HCT116 (cell line): ENCODE measurements at regions not wholly inside any gene's neighbourhood (a gene's known extent, or its start where the extent isn't known, plus 50 kb on each side); places are given as distances from the start of the nearest gene placed in this dataset.

Source experiments
- ATAC-seq: fragments of 200-7000 bp; cut with Tn5 transposase; 2 replicates; pipeline ENCODE4 v1.9.1; 2020; ENCODE audit warnings: mild to moderate bottlenecking, moderate library complexity
- BruUV-seq: library from RNA; stranded (reverse); fragments of 400-500 nt; replicated peaks from 2 replicates; lab custom pipeline; 2021; lab: Mats Ljungman, UMichigan
- CTCF ChIA-PET: fragments of 300-600 bp; sonication (Branson Sonifier 250); formaldehyde crosslinking; loops from one replicate; lab custom pipeline; 2021; ENCODE audit warnings: antibody characterized with exemption; lab: Charles Lee
- POLR2A ChIA-PET: fragments of 300-600, 350-600 bp; sonication (Branson Sonifier 250); formaldehyde crosslinking; loops from one replicate; lab custom pipeline; 2021; ENCODE audit warnings: antibody characterized with exemption; lab: Charles Lee
- RAD21 ChIA-PET, 2 experiments: fragments of 300-600 bp; sonication (Branson Sonifier 250); formaldehyde crosslinking; loops; one replicate each; lab custom pipeline; 2023; ENCODE audit warnings: low total read pairs in 2 of 2; ENCODE audit not compliant: uncharacterized antibody in 2 of 2, unreplicated experiment in 2 of 2, low non-redundant PET in 1 of 2; lab: Charles Lee
- DNase-seq: peaks from one replicate; pipeline ENCODE4 v3.0.0-alpha.2; 2010; ENCODE audit warnings: low read depth, low spot score
- H2AFZ ChIP-seq: fragments of 200-600 bp; shearing (Covaris generic), sonication (generic); 2 replicates; pipeline ENCODE4 v1.6.1; 2017; ENCODE audit warnings: low read depth, mixed run types, mixed read lengths, antibody characterized with exemption, low read length; ENCODE audit not compliant: poor library complexity, severe bottlenecking
- H3K27ac ChIP-seq: 2 replicates; pipeline ENCODE4 v1.5.1; 2012; ENCODE audit warnings: low read depth, low read length
- H3K27me3 ChIP-seq: fragments of 200-600 bp; sonication (generic); 2 replicates; pipeline ENCODE4 v1.6.1; 2016; ENCODE audit warnings: mixed run types, low read length, mixed read lengths; ENCODE audit not compliant: insufficient read depth
- H3K36me3 ChIP-seq, 2 experiments: fragments of 200-500 bp in 1 of 2; fragments of 200-600 bp in 1 of 2; sonication (Bioruptor generic) in 1 of 2; sonication (generic) in 1 of 2; 2 replicates each; pipeline versions ENCODE4 v1.5.1 to v1.6.1; 2014 to 2016; ENCODE audit warnings: low read length in 2 of 2, inconsistent platforms in 1 of 2, mixed read lengths in 1 of 2, mixed run types in 1 of 2; ENCODE audit not compliant: insufficient read depth in 2 of 2, control insufficient read depth in 1 of 2
- H3K4me1 ChIP-seq, 2 experiments: fragments of 200-600 bp in 1 of 2; sonication (generic) in 1 of 2; 2 replicates each; pipeline versions ENCODE4 v1.5.1 to v1.6.1; 2012 to 2017; ENCODE audit warnings: low read length in 2 of 2, inconsistent platforms in 1 of 2, mild to moderate bottlenecking in 1 of 2, mixed read lengths in 1 of 2, mixed run types in 1 of 2, moderate library complexity in 1 of 2; ENCODE audit not compliant: insufficient read depth in 2 of 2, control insufficient read depth in 1 of 2
- H3K4me2 ChIP-seq: fragments of 200-600 bp; sonication (generic); 2 replicates; pipeline ENCODE4 v1.6.1; 2017; ENCODE audit warnings: mixed run types, low read length, mixed read lengths
- H3K4me3 ChIP-seq, 2 experiments: fragments of 200-600 bp in 1 of 2; sonication (generic) in 1 of 2; replicated peaks in 1 of 2; 2 replicates each; pipeline ENCODE4 v1.5.1; 2011 to 2016; ENCODE audit warnings: low read length in 2 of 2, control low read depth in 1 of 2, low read depth in 1 of 2, mild to moderate bottlenecking in 1 of 2, mixed read lengths in 1 of 2, mixed run types in 1 of 2
- H3K79me2 ChIP-seq: fragments of 200-600 bp; sonication (generic); 2 replicates; pipeline ENCODE4 v1.6.1; 2017; ENCODE audit warnings: mild to moderate bottlenecking, mixed run types, low read length, moderate library complexity, mixed read lengths; ENCODE audit not compliant: insufficient read depth
- H3K9ac ChIP-seq: fragments of 200-600 bp; sonication (generic); 2 replicates; pipeline ENCODE4 v1.6.1; 2016; ENCODE audit warnings: low read length, mixed read lengths
- H3K9me2 ChIP-seq: fragments of 200-600 bp; sonication (generic), shearing (Covaris generic); 2 replicates; pipeline ENCODE4 v1.6.1; 2017; ENCODE audit warnings: mixed run types, mild to moderate bottlenecking, moderate library complexity; ENCODE audit not compliant: insufficient read depth
- H3K9me3 ChIP-seq, 2 experiments: fragments of 200-500 bp in 1 of 2; fragments of 200-600 bp in 1 of 2; sonication (Bioruptor generic) in 1 of 2; sonication (generic) in 1 of 2; 2 replicates each; pipeline ENCODE4 v1.6.1; 2014 to 2017; ENCODE audit warnings: low read length in 2 of 2, mixed read lengths in 2 of 2, inconsistent platforms in 1 of 2, low read depth in 1 of 2, mild to moderate bottlenecking in 1 of 2, mixed run types in 1 of 2, moderate library complexity in 1 of 2; ENCODE audit not compliant: control insufficient read depth in 1 of 2, insufficient read depth in 1 of 2
- H4K20me1 ChIP-seq: fragments of 200-600 bp; sonication (generic), shearing (Covaris generic); 2 replicates; pipeline ENCODE4 v1.6.1; 2017; ENCODE audit warnings: mixed run types, mild to moderate bottlenecking, moderate library complexity; ENCODE audit not compliant: insufficient read depth
- CBX3 ChIP-seq: IDR thresholded peaks from 2 replicates; pipeline ENCODE4 v1.6.1; 2012; ENCODE audit warnings: low read depth
- CEBPB ChIP-seq: IDR thresholded peaks from 2 replicates; pipeline ENCODE4 v1.6.1; 2012; ENCODE audit warnings: low read depth
- EGR1 ChIP-seq: IDR thresholded peaks from 2 replicates; pipeline ENCODE4 v1.6.1; 2012; ENCODE audit warnings: low read depth
- EZH2 ChIP-seq: fragments of 200-600 bp; sonication (generic); IDR thresholded peaks from 2 replicates; pipeline ENCODE4 v1.6.1; 2017; ENCODE audit warnings: antibody characterized with exemption, mixed run types
- JUND ChIP-seq: IDR thresholded peaks from 2 replicates; pipeline ENCODE4 v1.6.1; 2012
- POLR2A ChIP-seq: IDR thresholded peaks from 2 replicates; pipeline ENCODE4 v1.7.0; 2011; ENCODE audit warnings: borderline replicate concordance; ENCODE audit not compliant: insufficient read depth, insufficient read length; ENCODE audit errors: extremely low read depth
- POLR2AphosphoS5 ChIP-seq: IDR thresholded peaks from 2 replicates; pipeline ENCODE4 v1.6.1; 2011; ENCODE audit warnings: mild to moderate bottlenecking, low read depth, low read length, moderate library complexity
- REST ChIP-seq: IDR thresholded peaks from 2 replicates; pipeline ENCODE4 v1.6.1; 2012; ENCODE audit warnings: low read depth
- SIN3A ChIP-seq: IDR thresholded peaks from 2 replicates; pipeline ENCODE4 v1.6.1; 2012; ENCODE audit warnings: low read depth
- SP1 ChIP-seq: IDR thresholded peaks from 2 replicates; pipeline ENCODE4 v1.6.1; 2012; ENCODE audit warnings: low read depth
- TCF7L2 ChIP-seq: IDR thresholded peaks from 2 replicates; pipeline ENCODE4 v1.7.0; 2011; ENCODE audit warnings: borderline replicate concordance, inconsistent platforms; ENCODE audit not compliant: insufficient read depth, insufficient read length; ENCODE audit errors: extremely low read depth
- YY1 ChIP-seq: IDR thresholded peaks from 2 replicates; pipeline ENCODE4 v1.6.1; 2011; ENCODE audit warnings: low read length, low read depth, moderate library complexity, mild to moderate bottlenecking; ENCODE audit not compliant: insufficient replicate concordance; ENCODE audit errors: extremely low read depth
- ZFX ChIP-seq: fragments of 450-650 bp; IDR thresholded peaks from 2 replicates; pipeline ENCODE4 v1.6.1; 2017
- ZNF274 ChIP-seq: fragments of 200-500 bp; sonication (Bioruptor generic); IDR thresholded peaks from 2 replicates; pipeline ENCODE4 v1.6.1; 2014; ENCODE audit warnings: mild to moderate bottlenecking, low read depth, low read length, inconsistent platforms
- intact Hi-C: fragments of 100-400 bp; cut with micrococcal nuclease; formaldehyde crosslinking; loops from 2 replicates; pipeline ENCODE4 v1.10.0; 2022

- DNase-seq (no peak), ATAC-seq (no peak)
- POLR2A ChIA-PET, result no interaction called here
- RAD21 ChIA-PET, result no interaction called here
- Histone ChIP-seq H3K9me2 (0 out of 2 replicates have a peak, but pooled peaks cover 4% of the 10 kb centered on the region), H4K20me1 (no peaks in the 10 kb centered on the region), H3K4me2 (no peak overlapping the region), H3K4me1 (no peaks in the 10 kb centered on the region), H3K27me3 (no peaks in the 10 kb centered on the region), H3K27ac (no peak overlapping the region), H3K9me3 (no peaks in the 10 kb centered on the region), H3K4me3 (no peak overlapping the region), H3K79me2 (no peaks in the 10 kb centered on the region), H3K36me3 (no peaks in the 10 kb centered on the region), H3K9ac (no peak overlapping the region), H2AFZ (no peak overlapping the region)
- intact Hi-C loops, result no loop called here
- no TSS peak for BruUV-seq
- CTCF ChIA-PET, result no interaction called here
- TF ChIP-seq CEBPB (no peak), ZFX (no peak), JUND (no peak), TCF7L2 (no peak), YY1 (no peak), POLR2AphosphoS5 (no peak), POLR2A (no peak)
Measured at GRCh38 chr2:51289045-51289444, 257.1 kb upstream of the NRXN1 start.

- CTCF ChIA-PET, result no interaction called here
- RAD21 ChIA-PET, result no interaction called here
- DNase-seq, result no peak
Measured at GRCh38 chr2:51268191-51268590, 236.3 kb upstream of the NRXN1 start.

More at GRCh38 chr2:51268191-51268590, 236.3 kb upstream of the NRXN1 start:
- Histone ChIP-seq H3K9me3 (no peaks in the 10 kb centered on the region), H3K4me3 (no peak overlapping the region), H3K9me2 (no peaks in the 10 kb centered on the region; the same call in 1 of the 2 replicates), H3K4me1 (no peaks in the 10 kb centered on the region), H3K4me2 (no peak overlapping the region), H3K9ac (no peak overlapping the region), H3K27me3 (no peaks in the 10 kb centered on the region), H2AFZ (no peak overlapping the region), H4K20me1 (no peaks in the 10 kb centered on the region), H3K27ac (no peak overlapping the region), H3K79me2 (no peaks in the 10 kb centered on the region), H3K36me3 (no peaks in the 10 kb centered on the region)
- no peak for ATAC-seq
- BruUV-seq, result no TSS peak
- POLR2A ChIA-PET, result no interaction called here
- intact Hi-C loops, result no loop called here
- TF ChIP-seq REST, result no peak
- no peak for TF ChIP-seq EGR1
- no peak for TF ChIP-seq EZH2
- no peak for TF ChIP-seq YY1
- no peak for TF ChIP-seq ZNF274
- no peak for TF ChIP-seq CBX3
- no peak for TF ChIP-seq JUND
- TF ChIP-seq SP1, result no peak
- TF ChIP-seq SIN3A, result no peak
- no peak for TF ChIP-seq TCF7L2
